Neural cell (in vitro differentiated cells): ENCODE measurements at regions not wholly inside any gene's neighbourhood (a gene's known extent, or its start where the extent isn't known, plus 50 kb on each side); places are given as distances from the start of the nearest gene placed in this dataset.

Source experiments
- H2AFZ ChIP-seq: fragments of 200-600, 300-800 bp; sonication (generic), shearing (Covaris generic); 2 replicates; pipeline ENCODE4 v1.6.0; 2014; ENCODE audit warnings: low read depth, mild to moderate bottlenecking, antibody characterized with exemption, low read length, moderate library complexity
- H3F3A ChIP-seq: fragments of 200-600 bp; shearing (Covaris generic); 2 replicates; pipeline ENCODE4 v1.6.1; 2016; ENCODE audit warnings: mild to moderate bottlenecking, moderate library complexity, mixed read lengths, antibody characterized with exemption, low read length; ENCODE audit not compliant: insufficient read depth, poor library complexity, severe bottlenecking
- H3K27ac ChIP-seq: fragments of 200-600, 300-800 bp; sonication (generic), shearing (Covaris generic); 2 replicates; pipeline ENCODE4 v1.5.1; 2014; ENCODE audit warnings: mild to moderate bottlenecking, low read length, moderate library complexity
- H3K27me3 ChIP-seq: fragments of 300-800, 200-600 bp; sonication (generic), shearing (Covaris generic); 2 replicates; pipeline ENCODE4 v1.6.0; 2014; ENCODE audit warnings: mild to moderate bottlenecking, low read depth, low read length, moderate library complexity; ENCODE audit not compliant: insufficient read depth
- H3K36me3 ChIP-seq: fragments of 300-800, 200-600 bp; sonication (generic), shearing (Covaris generic); 2 replicates; pipeline ENCODE4 v1.5.1; 2014; ENCODE audit warnings: mild to moderate bottlenecking, antibody characterized with exemption, low read length, moderate library complexity; ENCODE audit not compliant: insufficient read depth
- H3K4me2 ChIP-seq: fragments of 300-800, 200-600 bp; sonication (generic), shearing (Covaris generic); 2 replicates; pipeline ENCODE4 v1.6.0; 2014; ENCODE audit warnings: mild to moderate bottlenecking, low read length
- H3K4me3 ChIP-seq: fragments of 300-800, 200-600 bp; sonication (generic), shearing (Covaris generic); 2 replicates; pipeline ENCODE4 v1.5.1; 2014; ENCODE audit warnings: mild to moderate bottlenecking, low read length, moderate library complexity
- H3K79me2 ChIP-seq: fragments of 200-600 bp; shearing (Covaris generic); replicated peaks from 2 replicates; pipeline ENCODE4 v1.6.0; 2014; ENCODE audit warnings: mild to moderate bottlenecking, low read length, moderate library complexity; ENCODE audit not compliant: insufficient read depth
- H3K9ac ChIP-seq: fragments of 300-800, 200-600 bp; sonication (generic), shearing (Covaris generic); 2 replicates; pipeline ENCODE4 v1.6.1; 2016; ENCODE audit warnings: mild to moderate bottlenecking, low read length, mixed read lengths
- H3K9me2 ChIP-seq: fragments of 200-600 bp; shearing (Covaris generic); 2 replicates; pipeline ENCODE4 v1.6.1; 2016; ENCODE audit warnings: mild to moderate bottlenecking, low read length, mixed read lengths; ENCODE audit not compliant: insufficient read depth
- H3K9me3 ChIP-seq: fragments of 200-600, 300-800 bp; sonication (generic), shearing (Covaris generic); 2 replicates; pipeline ENCODE4 v1.6.1; 2016; ENCODE audit warnings: mild to moderate bottlenecking, mixed run types, low read length, moderate library complexity, mixed read lengths
- H4K20me1 ChIP-seq: fragments of 200-600 bp; shearing (Covaris generic); 2 replicates; pipeline ENCODE4 v1.6.1; 2016; ENCODE audit warnings: mild to moderate bottlenecking, mixed run types; ENCODE audit not compliant: insufficient read depth
- CTCF ChIP-seq: fragments of 450-650 bp; IDR thresholded peaks from 2 replicates; pipeline ENCODE4 v1.5.1; 2014; ENCODE audit warnings: antibody characterized with exemption, mild to moderate bottlenecking, moderate library complexity; ENCODE audit not compliant: poor library complexity, severe bottlenecking
- EP300 ChIP-seq: fragments of 450-650 bp; conservative IDR thresholded peaks from 2 replicates; pipeline ENCODE4 v1.6.1; 2014; ENCODE audit warnings: antibody characterized with exemption, mild to moderate bottlenecking, moderate library complexity; ENCODE audit not compliant: poor library complexity, severe bottlenecking
- EZH2 ChIP-seq: fragments of 200-600, 300-800 bp; shearing (Covaris generic), sonication (generic); IDR thresholded peaks from 2 replicates; pipeline ENCODE4 v1.6.1; 2014; ENCODE audit warnings: antibody characterized with exemption, low read length, borderline replicate concordance, mild to moderate bottlenecking; ENCODE audit not compliant: insufficient read depth, poor library complexity, severe bottlenecking
- MXI1 ChIP-seq: fragments of 450-650 bp; conservative IDR thresholded peaks from 2 replicates; pipeline ENCODE4 v1.6.1; 2014; ENCODE audit warnings: antibody characterized with exemption, mild to moderate bottlenecking; ENCODE audit not compliant: poor library complexity, severe bottlenecking
- POLR2AphosphoS5 ChIP-seq: IDR thresholded peaks from 2 replicates; pipeline ENCODE4 v1.6.1; 2012
- RAD21 ChIP-seq: fragments of 450-650 bp; conservative IDR thresholded peaks from 2 replicates; pipeline ENCODE4 v1.6.1; 2014; ENCODE audit warnings: antibody characterized with exemption, mild to moderate bottlenecking, moderate library complexity
- REST ChIP-seq: IDR thresholded peaks from 2 replicates; pipeline ENCODE4 v1.6.1; 2012; ENCODE audit warnings: borderline replicate concordance
- SMC3 ChIP-seq: fragments of 450-650 bp; conservative IDR thresholded peaks from 2 replicates; pipeline ENCODE4 v1.6.1; 2014; ENCODE audit warnings: antibody characterized with exemption, mild to moderate bottlenecking, moderate library complexity; ENCODE audit not compliant: poor library complexity
- TAF1 ChIP-seq: IDR thresholded peaks from 2 replicates; pipeline ENCODE4 v1.6.1; 2012; ENCODE audit warnings: low read depth

- Histone ChIP-seq H3K4me2 (no peak overlapping the region), H3K9me2 (no peaks in the 10 kb centered on the region), H3K36me3 (no peaks in the 10 kb centered on the region), H3K9ac (no peak overlapping the region), H3F3A (no peaks in the 10 kb centered on the region), H2AFZ (no peak overlapping the region), H3K79me2 (no peaks in the 10 kb centered on the region), H3K4me3 (no peak overlapping the region), H3K9me3 (no peaks in the 10 kb centered on the region), H3K27me3 (no peaks in the 10 kb centered on the region), H3K27ac (no peak overlapping the region), H4K20me1 (no peaks in the 10 kb centered on the region)
- no peak for TF ChIP-seq CTCF
- no peak for TF ChIP-seq EP300
- no peak for TF ChIP-seq POLR2AphosphoS5
- no peak for TF ChIP-seq EZH2
- no peak for TF ChIP-seq TAF1
- TF ChIP-seq RAD21, result no peak
- no peak for TF ChIP-seq MXI1
- no peak for TF ChIP-seq REST
- no peak for TF ChIP-seq SMC3
These were observed 176.4 kb upstream of the IER5L start for GRCh38 chr9:129354498-129354897.

- TF ChIP-seq MXI1 (no peak), REST (no peak), EZH2 (no peak), POLR2AphosphoS5 (no peak), RAD21 (no peak), CTCF (no peak), TAF1 (no peak), EP300 (no peak), SMC3 (no peak)
- H3K79me2 ChIP-seq, result no peaks in the 10 kb centered on the region
These were observed 175.8 kb upstream of the IER5L start for GRCh38 chr9:129353697-129354336.

More at GRCh38 chr9:129353697-129354336, 175.8 kb upstream of the IER5L start:
- H4K20me1 ChIP-seq, result no peaks in the 10 kb centered on the region
- no peaks in the 10 kb centered on the region for H3K36me3 ChIP-seq
- H2AFZ ChIP-seq, result no peak overlapping the region
- no peaks in the 10 kb centered on the region for H3F3A ChIP-seq
- H3K9ac ChIP-seq, result no peak overlapping the region
- no peak overlapping the region for H3K4me3 ChIP-seq
- no peak overlapping the region for H3K27ac ChIP-seq
- H3K9me3 ChIP-seq, result no peaks in the 10 kb centered on the region
- H3K27me3 ChIP-seq, result no peaks in the 10 kb centered on the region
- no peak overlapping the region for H3K4me2 ChIP-seq
- H3K9me2 ChIP-seq, result no peaks in the 10 kb centered on the region
